B cell (primary cell): ENCODE measurements at regions not wholly inside any gene's neighbourhood (a gene's known extent, or its start where the extent isn't known, plus 50 kb on each side); places are given as distances from the start of the nearest gene placed in this dataset.

Experiments
- CTCF ChIP-seq: fragments of 200-600 bp; IDR thresholded peaks from one replicate; pipeline ENCODE4 v1.8.0; 2022; ENCODE audit warnings: antibody characterized with exemption, mild to moderate bottlenecking
- EZH2 ChIP-seq: IDR thresholded peaks from 2 replicates; pipeline ENCODE4 v1.6.1; 2012; ENCODE audit warnings: borderline replicate concordance, low read depth, mild to moderate bottlenecking, moderate library complexity, low read length; ENCODE audit not compliant: insufficient read depth, poor library complexity, severe bottlenecking

DNA sequence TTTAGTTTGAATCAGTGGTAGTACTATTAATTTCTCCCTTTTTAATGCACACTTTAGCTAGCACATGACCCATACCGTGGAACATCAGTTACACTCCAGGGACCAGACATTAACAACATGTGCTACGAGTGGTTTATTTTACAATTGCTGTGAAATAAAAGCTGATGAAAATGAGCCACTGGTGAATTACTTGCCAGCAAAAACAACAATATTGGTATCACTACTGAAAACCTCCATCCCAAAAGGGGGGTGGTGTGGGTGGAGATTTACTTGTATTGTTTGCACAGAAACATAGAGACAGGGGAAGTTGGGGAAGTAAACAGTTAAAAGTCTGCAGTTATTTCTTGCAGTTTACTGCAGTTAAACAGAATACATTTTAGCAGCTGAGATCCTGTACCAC lies 369.6 kb upstream of the GRAMD2B start:
- no peak for TF ChIP-seq CTCF
- no peak for TF ChIP-seq EZH2
